Skeletal muscle satellite cell (primary cell): ENCODE measurements at regions not wholly inside any gene's neighbourhood (a gene's known extent, or its start where the extent isn't known, plus 50 kb on each side); places are given as distances from the start of the nearest gene placed in this dataset.
"Not testable (repeated sequence)": the region's sequence is repeated elsewhere in the genome, so short reads cannot be mapped to it uniquely, and the experiment has no call there.

Experiments used
- H3K27me3 ChIP-seq: 2 replicates; pipeline ENCODE4 v1.7.0; 2013; ENCODE audit warnings: low read length; ENCODE audit not compliant: control insufficient read depth, insufficient read depth
- H3K36me3 ChIP-seq: 2 replicates; pipeline ENCODE4 v1.7.0; 2013; ENCODE audit warnings: mild to moderate bottlenecking, control low read depth, low read length; ENCODE audit not compliant: insufficient read depth
- H3K4me1 ChIP-seq: 2 replicates; pipeline ENCODE4 v1.7.0; 2013; ENCODE audit warnings: low read length; ENCODE audit not compliant: control insufficient read depth, insufficient read depth
- H3K4me2 ChIP-seq: 2 replicates; pipeline ENCODE4 v1.7.0; 2013; ENCODE audit warnings: mild to moderate bottlenecking, low read length
- H3K4me3 ChIP-seq: 2 replicates; pipeline ENCODE4 v1.7.0; 2013; ENCODE audit warnings: low read length
- H3K9ac ChIP-seq: 2 replicates; pipeline ENCODE4 v1.7.0; 2013; ENCODE audit warnings: mild to moderate bottlenecking, low read depth, low read length, moderate library complexity
- H3K9me3 ChIP-seq: replicated peaks from 2 replicates; pipeline ENCODE4 v1.7.0; 2013; ENCODE audit warnings: mild to moderate bottlenecking, control low read depth, low read length

- Histone ChIP-seq H3K27me3 (no peaks in the 10 kb centered on the region), H3K36me3 (no peaks in the 10 kb centered on the region), H3K4me3 (no peak overlapping the region), H3K9me3 (peaks cover 13% of the 10 kb centered on the region), H3K4me2 (no peak overlapping the region), H3K4me1 (no peaks in the 10 kb centered on the region), H3K9ac (no peak overlapping the region)
These were observed 95.1 kb downstream of the RPAP3 start for GRCh38 chr12:47610686-47611252.

DNA sequence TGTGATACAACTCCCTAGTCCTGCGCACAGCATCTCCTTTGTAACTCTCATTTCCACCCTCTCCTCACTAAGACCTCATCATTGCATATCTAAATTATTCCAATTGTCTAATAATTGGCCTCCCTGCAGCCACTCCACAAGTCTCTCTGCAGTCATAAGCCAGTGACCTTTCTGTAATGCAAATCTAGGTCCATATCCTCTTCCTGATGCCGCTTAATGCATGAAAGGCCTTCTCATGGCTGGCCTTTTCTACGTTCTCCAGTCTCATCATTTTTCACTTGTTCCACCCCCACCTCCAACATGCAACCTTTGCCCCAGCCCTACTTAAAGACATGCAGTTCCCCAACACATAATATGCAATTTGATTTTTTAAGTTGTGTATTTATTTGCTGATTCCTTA lies 96.0 kb downstream of the RPAP3 start:
- H3K27me3 ChIP-seq: no peaks in the 10 kb centered on the region
- H3K36me3 ChIP-seq: no peaks in the 10 kb centered on the region
- peaks cover 1% of the 10 kb centered on the region for H3K4me1 ChIP-seq
- no peak overlapping the region for H3K4me3 ChIP-seq
- H3K4me2 ChIP-seq: no peak overlapping the region
- no peak overlapping the region for H3K9ac ChIP-seq
- peaks cover 13% of the 10 kb centered on the region for H3K9me3 ChIP-seq

GRCh38 chr12:47608671-47609070 lies 97.2 kb downstream of the RPAP3 start:
- H3K9me3 ChIP-seq: peaks cover 13% of the 10 kb centered on the region
- not testable (repeated sequence) for H3K4me2 ChIP-seq, H3K9ac ChIP-seq, H3K4me1 ChIP-seq, H3K27me3 ChIP-seq, H3K4me3 ChIP-seq, H3K36me3 ChIP-seq

DNA sequence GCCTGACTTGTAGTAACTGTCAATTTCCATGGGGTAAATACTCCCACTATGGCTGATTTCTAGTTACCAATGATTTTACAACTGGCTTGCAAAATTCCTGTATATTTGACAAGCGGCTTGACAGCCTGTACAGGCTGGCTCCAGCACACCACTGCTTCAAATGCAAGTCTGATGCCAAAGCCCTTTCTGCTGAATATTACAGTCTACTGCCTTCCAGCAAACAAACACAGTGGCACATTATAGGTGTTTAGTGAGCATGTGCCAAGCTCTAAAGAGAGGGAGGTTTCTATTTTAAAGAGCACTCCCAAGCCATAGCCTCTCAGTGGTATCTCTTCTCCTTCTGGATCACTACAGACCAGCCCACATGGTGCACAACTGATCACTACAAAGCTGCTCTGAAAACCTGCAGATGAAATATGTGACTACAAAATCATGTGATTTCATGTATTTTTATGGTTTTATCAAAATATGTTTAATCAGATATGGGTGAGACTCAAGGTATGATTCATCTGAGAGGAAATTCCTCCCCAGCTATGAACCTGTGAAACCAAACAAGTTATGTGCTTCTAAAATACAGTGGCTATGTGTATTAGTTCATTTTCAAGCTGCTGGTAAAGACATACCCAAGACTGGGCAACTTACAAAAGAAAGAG lies 101.5 kb downstream of the RPAP3 start:
- H3K9ac ChIP-seq: no peak overlapping the region
- no peak overlapping the region for H3K4me2 ChIP-seq
- H3K36me3 ChIP-seq: no peaks in the 10 kb centered on the region
- H3K27me3 ChIP-seq: no peaks in the 10 kb centered on the region
- H3K4me3 ChIP-seq: no peak overlapping the region
- H3K4me1 ChIP-seq: peaks cover 4% of the 10 kb centered on the region
- no peaks in the 10 kb centered on the region for H3K9me3 ChIP-seq

GRCh38 chr12:47602949-47603558 lies 102.8 kb downstream of the RPAP3 start:
- Histone ChIP-seq H3K4me2 (no peak overlapping the region), H3K27me3 (no peaks in the 10 kb centered on the region), H3K4me3 (no peak overlapping the region), H3K9me3 (no peaks in the 10 kb centered on the region), H3K36me3 (no peaks in the 10 kb centered on the region), H3K4me1 (peaks cover 4% of the 10 kb centered on the region), H3K9ac (no peak overlapping the region)

- no peak overlapping the region for H3K4me2 ChIP-seq
- no peaks in the 10 kb centered on the region for H3K9me3 ChIP-seq
- H3K9ac ChIP-seq: no peak overlapping the region
These were observed 103.5 kb downstream of the RPAP3 start for GRCh38 chr12:47602325-47602724.

DNA sequence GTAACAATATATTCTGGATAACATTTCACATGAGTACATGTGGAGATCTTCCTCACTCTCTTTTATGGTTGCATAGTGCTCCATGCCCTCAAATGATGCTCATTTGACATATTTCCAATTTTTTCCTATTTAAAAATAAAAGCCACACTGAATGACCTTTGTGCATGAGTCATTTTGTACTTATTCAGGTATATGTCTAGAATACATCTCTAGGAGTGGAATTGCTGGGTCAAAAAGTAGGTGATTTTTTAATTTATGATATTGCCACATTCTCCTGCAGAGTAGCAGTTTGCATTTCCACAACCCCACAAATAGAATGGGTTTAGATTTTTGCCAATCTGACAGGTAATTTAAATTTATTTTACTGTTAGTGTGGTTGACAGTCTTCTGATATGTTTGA lies 104.8 kb downstream of the RPAP3 start:
- Histone ChIP-seq H3K27me3 (no peaks in the 10 kb centered on the region), H3K4me3 (no peak overlapping the region), H3K9ac (no peak overlapping the region), H3K9me3 (no peaks in the 10 kb centered on the region), H3K4me2 (no peak overlapping the region), H3K36me3 (no peaks in the 10 kb centered on the region), H3K4me1 (peaks cover 4% of the 10 kb centered on the region)

More at GRCh38 chr12:47602325-47602724, 103.5 kb downstream of the RPAP3 start:
- peaks cover 4% of the 10 kb centered on the region for H3K4me1 ChIP-seq
- no peaks in the 10 kb centered on the region for H3K27me3 ChIP-seq
- no peak overlapping the region for H3K4me3 ChIP-seq
- H3K36me3 ChIP-seq: no peaks in the 10 kb centered on the region

DNA sequence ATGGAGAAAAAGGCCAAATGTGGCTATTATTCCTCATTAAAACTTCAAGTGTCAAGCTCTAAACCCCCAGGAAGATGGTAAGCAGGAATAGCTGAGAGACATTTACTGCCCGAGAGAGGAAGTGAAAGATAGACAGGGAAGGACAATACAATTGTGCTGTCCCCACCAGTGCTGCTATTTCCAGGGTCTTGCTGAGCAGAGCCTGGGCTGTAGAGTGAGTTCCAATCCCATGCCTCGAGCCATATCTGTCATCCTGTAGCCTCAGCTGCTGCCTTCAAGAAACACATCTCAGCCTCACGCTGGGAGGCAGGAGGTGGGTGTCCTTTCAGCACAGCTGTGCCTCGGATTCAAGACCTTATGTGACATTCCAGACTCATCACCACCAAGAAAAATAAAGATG lies 114.0 kb downstream of the RPAP3 start:
- Histone ChIP-seq H3K9ac (no peak overlapping the region), H3K4me3 (no peak overlapping the region), H3K4me1 (no peaks in the 10 kb centered on the region)

DNA sequence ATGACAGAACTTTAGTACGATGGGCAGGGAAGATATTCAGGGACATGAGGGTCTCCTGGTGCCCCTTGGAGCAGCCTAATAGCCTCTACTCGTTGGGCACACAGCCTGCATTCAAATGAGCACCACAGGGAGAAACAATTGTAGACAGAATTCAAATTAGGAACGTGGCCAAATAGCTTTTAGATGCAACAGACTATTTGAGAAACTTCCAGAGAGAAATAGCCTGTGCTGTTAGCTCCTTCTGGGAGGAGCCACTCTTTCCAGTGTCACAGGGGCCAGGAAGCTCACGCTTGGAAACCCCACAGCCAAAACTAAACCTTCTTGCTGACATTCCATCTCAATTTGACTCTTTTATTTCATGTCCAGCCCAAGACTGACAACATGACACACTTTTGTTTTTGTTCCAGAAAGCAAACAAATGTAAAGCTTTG lies 114.5 kb downstream of the RPAP3 start:
- Histone ChIP-seq H3K4me2 (no peak overlapping the region), H3K9me3 (no peaks in the 10 kb centered on the region), H3K27me3 (no peaks in the 10 kb centered on the region), H3K4me1 (no peaks in the 10 kb centered on the region), H3K36me3 (no peaks in the 10 kb centered on the region), H3K4me3 (no peak overlapping the region), H3K9ac (no peak overlapping the region)

More for the DNA sequence above, 114.0 kb downstream of the RPAP3 start:
- H3K9me3 ChIP-seq: no peaks in the 10 kb centered on the region
- H3K27me3 ChIP-seq: no peaks in the 10 kb centered on the region
- H3K36me3 ChIP-seq: no peaks in the 10 kb centered on the region
- no peak overlapping the region for H3K4me2 ChIP-seq

- no peak overlapping the region for H3K4me3 ChIP-seq
- no peaks in the 10 kb centered on the region for H3K9me3 ChIP-seq
- H3K27me3 ChIP-seq: no peaks in the 10 kb centered on the region
- H3K9ac ChIP-seq: no peak overlapping the region
- H3K36me3 ChIP-seq: no peaks in the 10 kb centered on the region
- no peak overlapping the region for H3K4me2 ChIP-seq
- H3K4me1 ChIP-seq: no peaks in the 10 kb centered on the region
These were observed 115.0 kb downstream of the RPAP3 start for GRCh38 chr12:47590771-47591360.

- Histone ChIP-seq H3K9me3 (no peaks in the 10 kb centered on the region), H3K4me1 (no peaks in the 10 kb centered on the region), H3K4me2 (no peak overlapping the region)
These were observed 118.7 kb downstream of the RPAP3 start for GRCh38 chr12:47586952-47587669.

More at GRCh38 chr12:47586952-47587669, 118.7 kb downstream of the RPAP3 start:
- no peaks in the 10 kb centered on the region for H3K27me3 ChIP-seq
- H3K9ac ChIP-seq: no peak overlapping the region
- H3K36me3 ChIP-seq: no peaks in the 10 kb centered on the region
- no peak overlapping the region for H3K4me3 ChIP-seq
